Glomerular visceral epithelial cell (primary cell): ENCODE measurements at regions not wholly inside any gene's neighbourhood (a gene's known extent, or its start where the extent isn't known, plus 50 kb on each side); places are given as distances from the start of the nearest gene placed in this dataset.

ENCODE experiments used
- DNase-seq: peaks from one replicate; pipeline ENCODE4 v3.0.0-alpha.2; 2016; ENCODE audit errors: extremely low spot score

DNA sequence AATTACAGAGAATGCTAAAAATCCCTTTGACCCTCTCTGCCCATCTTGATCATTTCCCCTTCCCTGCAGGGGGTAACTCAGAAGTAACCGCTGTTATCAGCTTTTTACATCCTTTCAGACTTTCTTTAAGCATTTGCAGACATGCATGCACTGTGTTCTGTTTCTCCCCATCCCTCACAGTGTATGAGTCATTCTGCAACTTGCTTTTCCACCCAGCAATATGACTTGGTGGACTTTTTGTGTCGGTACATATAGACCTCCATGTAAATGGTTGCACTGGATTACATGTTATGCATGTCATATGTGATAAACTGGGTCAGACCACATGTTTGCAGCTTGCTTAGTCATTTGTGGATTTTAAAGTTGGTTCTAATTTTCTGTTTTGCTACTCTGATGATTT is 87.7 kb upstream of the NECTIN1 start:
- no peak for DNase-seq

DNA sequence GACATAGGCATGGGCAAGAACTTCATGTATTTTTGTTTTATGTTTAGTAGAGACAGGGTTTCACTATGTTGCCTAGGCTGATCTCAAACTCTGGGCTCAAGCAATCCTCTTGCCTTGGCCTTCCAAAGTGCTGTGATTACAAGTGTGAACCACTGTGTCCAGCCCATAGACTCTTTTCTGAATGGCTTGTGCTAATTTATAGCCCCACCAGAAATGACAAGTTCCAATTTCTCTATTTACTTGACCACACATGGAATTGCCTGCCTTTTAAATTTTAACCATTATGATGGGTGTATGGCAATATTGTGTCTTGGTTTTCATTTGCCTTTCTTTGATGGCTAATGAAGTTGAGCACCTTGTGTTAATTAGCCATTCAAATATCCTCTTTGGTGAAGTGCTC is 85.8 kb upstream of the NECTIN1 start:
- no peak for DNase-seq

DNA sequence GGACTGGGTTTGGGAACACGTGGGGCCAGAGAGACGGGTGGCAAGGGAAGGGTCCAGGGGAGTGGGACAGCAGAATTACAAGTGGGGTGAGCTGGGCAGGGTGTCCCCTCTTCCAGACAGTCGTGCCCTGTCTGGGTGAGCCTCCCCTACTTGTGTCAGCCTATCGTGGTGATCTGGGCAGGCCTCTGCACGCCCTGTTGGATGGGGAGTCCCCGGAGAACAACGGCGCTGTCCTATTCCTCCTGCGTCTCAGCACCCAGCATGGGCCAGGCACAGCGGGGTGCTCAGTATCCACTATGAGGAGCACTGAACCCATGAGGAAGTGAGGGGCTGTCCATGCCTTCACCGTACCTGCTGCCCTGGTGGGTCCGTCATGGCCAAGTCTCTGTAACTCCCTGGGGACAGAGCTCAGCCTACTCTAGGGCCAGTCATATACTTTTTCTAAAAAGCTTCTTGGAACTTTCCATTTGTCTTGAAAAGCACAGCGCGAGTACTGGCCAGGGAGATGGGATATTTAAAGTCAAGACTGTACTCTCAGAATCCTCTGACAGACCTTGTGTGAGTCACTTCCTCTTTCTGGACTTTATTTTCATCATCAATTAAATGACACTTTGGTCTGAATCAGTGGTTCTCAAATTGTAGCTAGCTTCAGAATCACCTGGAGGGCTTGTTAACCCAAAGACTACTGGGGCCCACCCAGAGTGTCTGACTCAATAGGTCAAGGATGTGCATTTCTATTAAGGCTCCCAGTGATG is 81.7 kb upstream of the NECTIN1 start:
- DNase-seq, result no peak

DNA sequence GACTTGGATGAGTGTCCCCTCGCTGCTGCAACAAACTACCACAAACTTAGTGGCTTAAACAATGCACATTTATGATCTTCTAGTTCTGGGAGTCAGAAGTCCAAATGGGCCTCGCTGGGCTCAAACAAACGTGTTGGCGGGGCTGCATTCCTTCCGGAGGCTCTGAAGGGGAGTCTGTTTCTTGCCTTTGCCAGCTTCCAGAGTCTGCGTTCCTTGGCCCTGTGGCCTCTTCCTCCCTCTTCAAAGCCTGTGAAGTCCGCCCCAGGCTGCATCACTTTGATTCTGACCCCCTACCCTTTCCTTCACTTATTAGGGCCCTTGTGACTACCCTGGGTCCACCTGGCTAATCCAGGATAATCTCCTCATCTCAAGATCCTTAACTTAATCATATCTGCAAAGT is 80.3 kb upstream of the NECTIN1 start:
- no peak for DNase-seq

DNA sequence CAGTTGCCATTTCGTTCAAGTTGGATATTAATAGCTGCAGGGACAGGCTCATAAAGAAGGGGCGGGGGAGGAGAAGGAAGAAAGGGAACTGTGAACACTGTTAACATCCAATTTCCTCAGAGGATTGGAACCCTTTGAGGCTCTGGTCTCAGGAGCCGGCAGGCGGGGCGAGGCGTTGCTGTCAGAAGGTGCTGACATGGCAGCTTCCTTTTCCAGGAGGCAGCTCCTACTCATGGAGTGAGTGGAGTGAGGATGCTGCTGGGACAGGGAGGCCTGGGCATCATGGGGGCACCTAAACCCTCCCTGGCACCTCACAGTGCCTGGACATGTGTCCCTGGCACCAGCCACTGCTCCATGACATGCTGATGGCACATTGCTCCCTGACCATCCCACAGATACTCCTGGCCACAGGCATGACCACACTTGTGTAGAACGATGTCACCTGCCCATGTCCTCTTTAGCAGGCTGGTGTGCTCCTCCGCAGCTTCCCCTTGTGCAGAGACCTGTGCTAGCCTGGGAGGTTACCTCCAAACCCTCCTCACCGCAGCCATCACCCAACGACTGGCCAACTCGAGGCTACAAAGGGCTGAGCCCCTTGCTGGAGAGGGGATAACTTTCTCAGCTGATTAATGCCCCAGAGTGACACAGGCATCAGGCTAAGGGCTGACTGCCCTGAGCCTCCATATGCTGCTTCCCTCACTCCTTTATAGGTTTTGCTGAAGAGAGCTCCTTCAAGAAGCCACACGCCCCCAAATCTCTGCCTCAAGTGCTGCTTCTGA is 79.6 kb upstream of the NECTIN1 start:
- no peak for DNase-seq

DNA sequence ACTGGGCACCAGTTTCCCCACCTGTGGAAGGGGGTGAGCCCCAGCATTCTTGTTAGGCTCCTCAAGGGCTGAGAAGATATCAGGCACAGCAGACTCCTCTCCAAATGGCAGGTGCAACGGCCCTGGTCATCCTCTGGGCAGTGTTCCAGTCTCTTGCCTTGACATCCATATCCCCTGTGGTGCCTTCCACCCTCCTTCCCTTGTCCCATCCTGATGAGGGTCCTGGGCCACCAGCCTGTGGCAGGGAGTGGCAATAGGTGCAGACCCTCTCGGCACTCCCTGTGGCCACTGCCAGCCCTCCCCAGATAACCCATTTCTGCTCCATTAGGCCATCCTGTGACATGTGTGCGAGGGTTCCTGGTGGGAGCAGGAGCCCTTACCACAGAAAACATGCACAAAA is 78.8 kb upstream of the NECTIN1 start:
- DNase-seq, result no peak

DNA sequence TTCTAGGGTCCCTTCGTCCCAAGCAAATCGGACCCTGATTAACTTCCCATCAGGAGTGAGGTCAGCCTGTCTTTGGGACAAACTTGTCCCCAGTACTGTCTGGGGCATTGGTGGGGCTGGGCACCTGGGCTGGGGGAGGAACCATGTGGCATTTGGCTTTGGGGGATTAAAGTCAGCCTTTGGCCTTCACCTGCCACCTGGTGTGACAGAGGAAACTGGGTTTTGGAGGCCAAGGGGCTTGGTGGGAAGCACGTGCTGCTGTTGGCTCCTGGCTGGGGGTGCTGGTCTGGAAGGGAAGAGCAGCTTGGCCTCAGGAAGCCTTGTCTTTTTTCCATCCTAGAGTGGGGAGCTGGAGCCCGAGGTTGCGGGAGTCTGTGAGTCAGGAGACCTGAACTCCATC is 78.4 kb upstream of the NECTIN1 start:
- no peak for DNase-seq

DNA sequence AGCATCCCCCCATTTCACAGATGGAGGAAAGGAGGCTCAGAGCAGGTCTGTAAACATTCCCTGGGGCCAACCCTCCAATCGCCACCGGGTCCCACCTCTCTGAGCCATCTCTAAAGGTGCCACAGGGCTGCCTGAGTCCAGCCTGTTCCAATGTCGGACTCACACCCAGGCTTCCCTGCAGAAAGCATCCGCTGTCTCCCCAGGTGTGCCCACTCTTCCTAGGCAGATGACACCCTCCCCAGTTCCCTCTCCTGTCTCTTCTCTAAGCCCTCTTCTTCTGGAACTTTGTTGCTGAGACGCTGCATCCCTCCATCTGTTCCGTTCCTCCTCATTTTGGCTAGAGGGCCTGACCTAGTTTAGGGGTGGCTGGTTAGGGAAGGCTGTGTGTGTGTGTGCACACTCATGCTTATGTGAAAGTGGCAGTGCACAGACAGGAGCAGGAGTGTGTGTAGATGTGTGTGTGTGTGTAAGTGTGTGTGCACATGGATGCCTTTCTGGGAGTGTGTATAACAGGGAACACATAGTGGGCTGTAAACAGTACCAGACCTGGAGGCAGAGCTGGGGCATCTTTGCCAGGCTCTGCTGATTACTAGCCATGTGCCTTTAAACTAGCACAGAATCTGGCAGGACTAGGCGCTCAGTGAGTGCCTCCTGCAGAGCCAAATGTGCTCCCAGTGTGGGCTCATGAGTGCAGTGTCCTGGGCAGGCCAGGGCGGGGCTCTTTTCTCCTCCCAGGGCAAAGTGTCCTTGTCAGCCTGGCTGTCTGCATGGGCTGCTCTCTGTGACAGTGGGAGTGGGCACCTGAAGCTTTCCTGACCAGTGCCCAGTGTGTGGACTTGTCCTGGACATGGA is 77.3 kb upstream of the NECTIN1 start:
- DNase-seq, result no peak

DNA sequence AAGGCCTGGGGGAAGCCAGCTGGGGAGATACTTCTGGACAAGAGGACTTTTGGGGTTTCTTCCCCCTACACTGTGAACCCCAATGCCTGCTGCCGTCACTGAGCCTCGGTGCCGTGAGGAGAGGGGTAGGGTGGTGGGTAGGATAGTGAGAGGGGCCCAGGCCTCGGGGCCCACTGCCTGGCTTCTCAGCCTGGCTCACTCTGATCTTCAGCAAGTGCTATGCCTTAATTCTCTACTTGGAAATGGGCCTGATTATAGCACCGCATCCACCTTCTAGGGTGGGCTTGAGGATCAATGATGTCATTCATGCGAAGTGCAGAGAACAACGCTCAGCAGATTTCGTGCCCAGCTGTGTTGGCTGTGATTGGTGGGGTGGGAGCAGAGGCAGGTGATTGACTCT is 76.7 kb upstream of the NECTIN1 start:
- DNase-seq, result no peak

DNA sequence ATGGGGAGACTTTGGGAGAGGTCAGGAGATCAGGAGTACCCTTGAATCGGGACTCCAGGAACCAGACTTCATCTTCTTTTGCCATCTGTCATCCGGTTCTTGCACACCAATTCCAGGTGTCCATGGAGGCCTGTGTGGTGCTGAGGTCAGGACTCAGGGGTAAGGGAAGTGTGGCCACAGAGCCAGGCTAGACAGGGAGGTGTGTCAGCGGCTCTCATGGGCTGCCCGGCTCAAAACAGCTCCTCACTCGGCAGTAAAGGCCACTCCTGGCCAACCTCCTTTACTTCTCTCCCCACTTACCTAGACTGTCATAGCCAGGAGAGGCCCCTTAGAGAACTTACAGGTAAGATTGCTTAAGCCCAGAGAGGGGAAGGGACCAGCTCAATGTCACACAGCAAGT is 75.7 kb upstream of the NECTIN1 start:
- no peak for DNase-seq

DNA sequence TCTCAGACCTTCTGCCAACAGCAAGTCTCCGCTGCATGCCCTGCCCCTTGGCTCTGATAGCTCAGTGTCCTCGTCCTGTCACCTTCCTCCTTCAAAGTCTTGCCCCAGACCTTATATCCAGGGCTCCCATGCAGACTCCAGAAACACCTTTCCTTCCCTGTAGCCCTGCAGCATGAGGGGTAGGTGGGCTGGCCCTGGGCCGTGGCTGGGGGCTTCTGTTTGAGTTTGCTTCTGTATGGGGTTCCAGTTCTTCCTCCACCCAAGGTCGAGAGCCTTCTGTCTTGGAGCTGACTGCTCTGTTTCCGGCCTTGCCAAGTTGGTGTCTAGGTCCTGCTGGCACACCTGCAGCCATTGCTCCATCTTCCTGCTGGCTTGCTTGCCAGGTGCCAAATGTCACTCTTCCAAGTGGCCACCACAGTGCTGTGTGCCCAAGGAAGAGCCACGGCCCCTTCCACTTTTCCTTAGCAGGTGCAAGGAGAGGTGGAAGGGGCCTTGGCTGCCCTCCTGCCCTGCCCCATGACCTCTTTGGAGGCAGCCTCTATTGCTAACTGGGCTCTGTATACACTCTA is 74.8 kb upstream of the NECTIN1 start:
- DNase-seq, result no peak

DNA sequence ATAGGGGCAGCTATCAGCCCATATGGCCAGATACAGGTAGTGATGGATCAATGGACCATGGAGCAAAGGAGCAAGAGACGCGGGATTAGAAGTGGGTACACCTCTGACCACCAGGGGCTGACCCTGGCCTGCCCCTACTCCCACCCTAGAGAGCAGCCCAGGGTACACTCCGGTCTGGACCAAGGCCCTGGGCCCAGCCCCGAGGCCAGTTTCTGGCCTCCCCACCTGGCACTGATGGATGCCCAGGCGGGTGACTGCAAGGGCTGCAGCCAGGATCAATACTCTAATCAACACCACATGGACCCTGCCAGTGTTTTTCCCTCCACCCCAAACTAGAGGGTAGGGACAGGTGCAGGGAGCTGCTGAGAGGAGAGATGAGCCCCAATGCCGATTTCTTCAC is 74.1 kb upstream of the NECTIN1 start:
- no peak for DNase-seq

DNA sequence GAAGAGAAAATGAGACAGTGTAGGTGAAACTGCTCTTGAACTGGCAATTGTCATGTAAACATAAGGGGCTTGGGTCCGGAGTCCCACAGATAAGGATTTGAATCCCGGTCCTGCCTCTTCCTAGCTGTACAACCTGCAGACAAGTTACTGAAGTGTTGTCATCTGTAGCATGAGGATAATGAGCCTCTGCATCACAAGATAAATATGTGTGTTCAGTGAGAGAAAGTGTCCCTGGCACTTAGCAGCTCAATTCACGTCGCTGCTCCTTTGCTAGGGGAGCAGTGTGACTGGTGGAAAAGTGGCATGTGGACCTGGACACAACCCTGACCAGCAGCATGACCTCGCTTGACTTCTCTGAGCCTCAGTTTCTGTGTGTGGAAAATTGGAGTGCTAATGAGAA is 73.7 kb upstream of the NECTIN1 start:
- DNase-seq, result no peak

DNA sequence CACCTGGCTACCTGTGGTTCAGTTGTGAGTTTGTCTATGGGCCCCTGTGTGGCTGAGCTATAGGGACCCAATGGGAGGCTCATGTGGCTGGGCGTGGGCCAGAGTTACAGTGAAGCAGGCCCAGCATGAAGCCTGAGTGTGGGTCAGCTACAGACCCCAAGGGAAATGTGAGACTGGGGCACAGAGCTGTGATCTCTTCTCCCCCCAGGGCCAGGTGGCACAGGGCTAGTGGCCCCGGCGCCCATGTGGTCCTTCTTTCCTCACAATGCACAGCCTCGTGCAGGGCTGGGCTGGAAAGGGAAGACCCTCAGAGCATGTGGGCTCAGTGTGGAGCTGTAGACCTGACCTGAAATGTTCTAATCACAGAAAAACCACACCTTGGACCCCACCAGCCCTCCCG is 71.6 kb upstream of the NECTIN1 start:
- no peak for DNase-seq

DNA sequence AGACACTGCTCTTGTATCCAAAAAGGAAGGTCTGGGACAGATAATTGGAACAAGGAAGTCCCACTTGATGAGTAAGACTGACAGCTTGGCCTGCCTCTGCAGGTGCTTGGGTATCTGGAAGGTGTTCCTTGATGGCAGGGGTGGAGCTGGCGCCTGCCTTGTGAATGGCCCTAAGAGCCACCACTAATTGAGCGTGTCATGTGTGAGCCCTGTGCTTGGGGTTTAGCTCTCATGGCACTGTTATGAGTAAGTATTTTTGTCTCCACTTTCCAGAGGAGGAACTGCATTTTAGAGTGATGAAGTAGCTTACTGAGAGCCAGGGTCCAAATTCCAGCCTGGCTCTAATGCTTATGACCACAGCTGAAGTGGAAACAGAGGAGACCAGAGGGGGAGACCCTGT is 71.2 kb upstream of the NECTIN1 start:
- no peak for DNase-seq

DNA sequence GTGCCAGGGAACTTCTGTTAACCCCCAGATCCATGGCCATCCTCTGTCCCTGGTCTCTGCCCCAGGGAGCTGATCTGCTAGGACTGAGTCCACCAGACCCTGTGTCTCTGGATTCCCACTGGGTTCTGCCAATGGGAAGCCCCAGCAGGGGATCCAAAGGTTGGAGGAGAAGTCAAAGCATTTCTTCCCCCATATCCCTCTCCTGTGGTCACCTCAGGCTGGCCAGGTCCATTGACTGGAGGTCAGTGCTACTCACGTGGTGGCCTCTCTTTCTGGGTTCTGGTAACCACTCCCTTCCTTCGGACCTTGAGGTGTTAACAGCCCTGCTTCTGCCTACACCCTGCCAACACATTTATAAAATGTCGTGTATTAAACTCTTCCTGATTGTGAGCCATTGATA is 69.7 kb upstream of the NECTIN1 start:
- no peak for DNase-seq

DNA sequence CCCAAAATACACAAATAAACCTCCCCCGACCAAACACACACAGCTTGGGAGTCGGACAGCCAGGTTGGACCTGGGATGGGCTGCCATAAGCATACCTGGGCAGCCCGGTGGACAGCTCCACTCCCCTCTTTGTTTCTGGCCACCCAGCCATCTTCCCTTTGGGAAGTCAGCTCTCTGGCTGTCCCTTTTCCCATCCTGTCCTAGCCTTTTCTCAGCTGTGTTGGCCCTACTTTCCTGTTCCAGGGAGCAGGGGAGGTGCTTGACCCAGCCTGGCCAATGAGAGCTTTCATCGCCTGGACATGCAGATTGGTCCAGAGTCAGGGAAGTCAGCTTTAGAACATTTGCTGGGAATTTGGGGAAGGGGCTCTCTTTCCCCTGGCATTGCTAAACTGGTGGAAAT is 68.7 kb upstream of the NECTIN1 start:
- no peak for DNase-seq

DNA sequence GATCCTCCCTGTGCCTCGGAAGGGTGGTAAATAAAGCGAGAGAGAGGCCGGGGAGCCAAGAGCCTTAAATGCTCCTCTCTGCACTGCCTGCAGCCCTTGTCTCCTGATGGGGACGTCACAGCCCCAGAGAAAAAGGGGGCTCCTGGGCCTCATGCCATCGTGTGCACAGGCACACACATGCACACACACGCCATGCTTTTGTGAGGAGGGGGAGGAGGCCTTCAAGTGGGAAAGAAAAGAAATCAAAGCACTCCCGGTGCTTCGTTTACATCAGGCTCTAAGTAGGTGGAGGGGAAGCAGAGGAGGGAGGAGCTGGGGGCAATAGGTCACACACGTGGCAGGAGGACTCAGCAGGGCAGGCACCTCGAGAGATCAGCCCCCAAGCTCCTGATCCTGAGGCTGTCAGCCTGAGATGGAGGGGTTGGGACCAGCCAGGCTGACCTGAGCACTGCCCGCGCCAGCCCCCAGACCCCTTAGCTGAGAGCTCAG is 68.2 kb upstream of the NECTIN1 start:
- no peak for DNase-seq

DNA sequence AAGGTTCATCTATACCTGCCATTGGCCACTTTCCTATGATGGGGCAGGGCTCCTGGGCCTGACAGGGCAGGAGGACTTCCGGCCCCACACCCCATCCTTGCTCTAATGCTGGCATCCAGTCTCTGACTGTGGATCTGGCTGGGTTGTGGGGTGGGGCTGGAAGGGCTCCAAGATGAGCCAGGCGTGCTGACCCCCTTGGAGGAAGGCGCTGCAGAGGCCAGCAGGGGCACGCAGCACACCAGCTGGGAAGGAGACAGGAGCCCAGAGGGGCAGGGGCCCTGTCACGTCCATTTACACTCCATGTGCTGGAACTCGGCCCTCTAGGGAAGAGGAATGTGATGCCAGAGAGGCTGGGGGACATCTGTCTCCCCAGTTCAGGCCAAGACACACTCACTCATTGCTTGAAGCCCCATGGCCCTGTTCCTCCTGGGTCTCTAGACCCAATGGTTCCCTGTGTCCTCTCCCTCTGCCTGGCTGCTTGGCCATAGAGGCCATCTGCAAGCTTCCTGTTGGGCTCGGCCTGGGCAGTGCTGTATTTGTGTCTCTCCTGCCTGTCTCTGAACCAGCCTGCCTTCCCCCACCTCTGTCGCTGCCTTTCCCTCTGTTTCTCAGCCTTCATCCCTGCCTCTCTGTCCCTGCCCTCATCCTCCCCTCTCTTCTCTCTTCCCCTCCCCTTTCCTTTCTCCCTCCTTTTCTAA is 67.5 kb upstream of the NECTIN1 start:
- no peak for DNase-seq

DNA sequence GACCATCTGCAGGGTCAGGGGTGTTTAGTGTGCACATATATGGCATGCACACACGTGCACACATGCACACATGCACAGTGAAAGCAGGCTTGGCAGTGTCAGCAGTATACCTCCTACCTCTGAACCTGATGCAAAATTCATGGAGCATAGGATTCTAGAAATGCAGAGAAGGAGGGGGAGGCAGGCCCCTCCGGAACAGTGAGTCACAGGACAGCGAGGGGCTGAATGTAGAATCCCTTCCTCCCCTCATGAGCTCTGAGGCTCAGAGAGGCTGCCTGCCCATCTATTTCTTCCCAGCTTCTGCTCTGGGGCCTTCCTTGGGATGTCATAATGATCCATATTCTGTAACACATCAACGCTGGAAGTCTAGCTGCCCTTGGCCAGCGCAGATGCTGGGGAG is 66.7 kb upstream of the NECTIN1 start:
- no peak for DNase-seq

DNA sequence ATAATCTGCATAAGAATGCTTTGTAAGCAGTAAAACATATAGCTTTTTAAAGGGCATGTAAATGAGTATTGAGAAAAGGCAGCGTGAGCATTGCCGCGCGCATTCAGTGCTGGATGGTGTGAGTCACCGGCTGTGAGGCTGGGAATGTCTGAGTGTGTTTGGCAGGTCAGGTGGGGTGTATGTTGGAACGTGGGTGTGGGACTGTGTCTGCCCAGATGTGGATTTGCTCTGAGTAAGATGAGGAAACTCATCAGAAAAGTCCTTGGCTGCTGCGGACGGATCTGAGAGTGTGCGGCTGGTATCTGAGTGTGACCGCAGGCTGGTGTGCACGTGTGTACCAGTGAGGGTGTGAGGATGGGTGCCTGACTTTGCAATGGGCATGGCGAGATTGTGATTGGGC is 66.2 kb upstream of the NECTIN1 start:
- no peak for DNase-seq

DNA sequence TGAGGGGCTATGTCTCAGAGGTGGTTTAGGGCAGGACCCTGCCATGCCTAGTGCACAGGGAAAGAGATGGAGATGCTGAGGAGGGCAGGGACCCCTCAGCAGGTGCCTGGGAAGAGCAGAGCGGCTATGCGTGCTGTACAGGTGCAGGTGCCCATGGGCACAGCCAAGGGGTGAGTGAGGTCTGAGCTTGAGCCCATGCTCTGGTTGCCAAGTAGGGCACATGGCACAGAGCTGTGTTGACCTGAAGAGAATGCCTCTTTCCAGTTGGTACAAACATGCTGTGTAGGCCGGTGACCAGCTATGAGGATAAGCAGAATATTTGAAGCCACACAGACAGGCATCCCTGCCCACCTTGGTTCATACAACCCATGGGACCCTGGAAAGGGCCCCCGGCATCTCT is 65.8 kb upstream of the NECTIN1 start:
- DNase-seq, result no peak
